ENCODE measurements at regions not wholly inside any gene's neighbourhood (a gene's known extent, or its start where the extent isn't known, plus 50 kb on each side); places are given as distances from the start of the nearest gene placed in this dataset.
A peak's percentile ranks its signal among the peaks of the same experiment; 100 is the strongest.

- peaks cover 14 to 21% of the 10 kb centered on the region in 2 donors for H3K9me3 Mint-ChIP-seq
- peaks cover 0 to 2% of the 10 kb centered on the region in 2 donors for H3K36me3 Mint-ChIP-seq
- no peak overlapping the region for H3K4me3 Mint-ChIP-seq
- no peaks in the 10 kb centered on the region for H3K27me3 Mint-ChIP-seq
- H3K27ac Mint-ChIP-seq: no peak overlapping the region
- ATAC-seq (replicated peaks) (no peak), DNase-seq (no peak)
- H3K4me1 Mint-ChIP-seq: no peaks in the 10 kb centered on the region
Observed at GRCh38 chr5:38634568-38635369, 78.3 kb upstream of the LIFR start.

- Mint-ChIP-seq H3K27me3 (no peaks in the 10 kb centered on the region), H3K9me3 (peaks cover 12% of the 10 kb centered on the region in 2 donors), H3K4me1 (no peaks in the 10 kb centered on the region), H3K4me3 (no peak overlapping the region), H3K36me3 (peaks cover 0 to 2% of the 10 kb centered on the region in 2 donors), H3K27ac (no peak overlapping the region)
- ATAC-seq (replicated peaks) (no peak), DNase-seq (no peak)
Observed at GRCh38 chr5:38636626-38637025, 80.2 kb upstream of the LIFR start.

GRCh38 chr5:38638656-38639055, 82.2 kb upstream of the LIFR start:
- Mint-ChIP-seq H3K36me3 (no peaks in the 10 kb centered on the region), H3K9me3 (peaks cover 0 to 2% of the 10 kb centered on the region in 2 donors), H3K27me3 (no peaks in the 10 kb centered on the region), H3K4me3 (no peak overlapping the region), H3K4me1 (no peaks in the 10 kb centered on the region), H3K27ac (no peak overlapping the region)
- no peak for DNase-seq
- ATAC-seq (replicated peaks): no peak

DNA sequence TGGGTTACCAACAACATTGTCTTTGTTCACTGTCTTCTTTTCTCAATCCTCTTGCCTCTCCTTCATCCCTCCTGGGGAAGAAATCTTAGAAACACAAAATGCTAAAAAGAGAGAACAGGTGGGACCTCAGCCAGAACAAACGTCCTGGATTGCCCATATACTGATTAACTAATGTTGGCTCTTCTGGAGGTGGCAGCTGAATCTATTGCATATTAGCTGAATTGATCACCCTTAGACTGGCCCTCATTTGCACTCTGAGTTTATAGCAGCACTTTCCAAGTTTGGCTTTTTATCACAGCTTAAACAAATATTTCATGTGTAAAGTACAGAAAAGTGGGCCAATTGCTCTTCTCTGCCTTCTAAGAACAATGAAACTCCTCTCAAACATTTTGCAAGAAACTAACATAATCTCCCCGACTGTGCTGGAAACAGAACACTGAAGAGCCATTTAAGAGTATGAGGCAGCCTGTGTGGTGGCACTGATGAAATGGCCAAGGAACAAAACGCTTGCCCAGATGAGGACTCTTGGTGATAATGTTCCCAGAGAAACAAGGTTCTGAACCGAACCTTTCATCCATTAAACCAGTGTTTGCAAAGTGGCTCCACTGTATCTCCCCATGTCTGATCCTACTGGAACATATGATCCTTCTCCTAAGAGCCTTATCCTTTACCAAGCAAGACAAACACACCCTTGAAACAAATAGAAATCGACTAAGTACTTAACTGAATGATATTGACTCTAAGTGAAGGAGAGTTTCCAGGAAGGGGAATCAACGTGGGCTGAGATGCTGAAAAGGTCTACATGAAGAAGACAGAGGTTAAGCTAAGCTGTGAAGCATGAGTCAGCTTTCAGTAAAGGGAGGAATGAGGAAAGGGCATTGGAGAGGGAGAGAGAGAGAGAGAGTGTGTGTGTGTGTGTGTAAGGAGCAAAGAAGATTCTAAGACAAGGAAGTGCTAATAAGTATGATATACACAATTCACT, 83.2 kb upstream of the LIFR start:
- H3K4me3 Mint-ChIP-seq: no peak overlapping the region
- no peaks in the 10 kb centered on the region for H3K4me1 Mint-ChIP-seq
- peaks cover 3 to 4% of the 10 kb centered on the region in 2 donors for H3K9me3 Mint-ChIP-seq
- H3K36me3 Mint-ChIP-seq: no peaks in the 10 kb centered on the region
- H3K27ac Mint-ChIP-seq: no peak overlapping the region
- DNase-seq (no peak), ATAC-seq (replicated peaks) (no peak)
- no peaks in the 10 kb centered on the region for H3K27me3 Mint-ChIP-seq

DNA sequence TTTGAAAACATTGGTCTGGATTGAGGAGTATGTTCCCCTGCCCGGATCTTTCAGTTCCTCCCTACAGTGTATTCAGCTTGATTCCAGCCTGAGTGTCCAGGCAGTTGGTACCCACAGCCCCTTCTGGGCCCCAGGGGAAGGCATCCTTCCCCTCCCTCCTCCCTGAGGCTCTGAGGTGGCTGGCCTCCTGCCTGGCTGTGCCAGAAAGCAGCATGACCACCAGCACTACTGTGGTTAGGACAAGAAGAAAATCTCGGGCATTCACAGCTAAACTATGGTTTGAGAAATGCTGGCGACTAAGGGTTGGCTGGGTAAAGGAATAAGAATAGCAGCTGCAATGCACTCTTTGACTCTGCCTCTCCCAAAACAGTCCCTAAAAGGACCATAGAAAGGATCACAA, 84.6 kb upstream of the LIFR start:
- ATAC-seq (replicated peaks) (no peak), DNase-seq (no peak)
- Mint-ChIP-seq H3K36me3 (no peaks in the 10 kb centered on the region), H3K27me3 (no peaks in the 10 kb centered on the region), H3K27ac (no peak overlapping the region), H3K4me1 (no peaks in the 10 kb centered on the region), H3K4me3 (no peak overlapping the region), H3K9me3 (peaks cover 4 to 7% of the 10 kb centered on the region in 2 donors)

- no peak overlapping the region for H3K4me3 Mint-ChIP-seq
- no peaks in the 10 kb centered on the region for H3K36me3 Mint-ChIP-seq
- no peaks in the 10 kb centered on the region for H3K4me1 Mint-ChIP-seq
- no peak for DNase-seq
- H3K27me3 Mint-ChIP-seq: no peaks in the 10 kb centered on the region
- H3K9me3 Mint-ChIP-seq: peaks cover 4 to 7% of the 10 kb centered on the region in 2 donors
- no peak overlapping the region for H3K27ac Mint-ChIP-seq
- no peak for ATAC-seq (replicated peaks)
Observed at GRCh38 chr5:38642189-38642911, 85.9 kb upstream of the LIFR start.

- Mint-ChIP-seq H3K27me3 (peaks cover 0 to 2% of the 10 kb centered on the region in 2 donors), H3K4me3 (no peak overlapping the region), H3K4me1 (no peaks in the 10 kb centered on the region), H3K9me3 (peaks cover 4 to 7% of the 10 kb centered on the region in 2 donors), H3K36me3 (no peaks in the 10 kb centered on the region), H3K27ac (no peak overlapping the region)
- no peak for DNase-seq
- no peak for ATAC-seq (replicated peaks)
Observed at GRCh38 chr5:38643616-38644015, 87.2 kb upstream of the LIFR start.

DNA sequence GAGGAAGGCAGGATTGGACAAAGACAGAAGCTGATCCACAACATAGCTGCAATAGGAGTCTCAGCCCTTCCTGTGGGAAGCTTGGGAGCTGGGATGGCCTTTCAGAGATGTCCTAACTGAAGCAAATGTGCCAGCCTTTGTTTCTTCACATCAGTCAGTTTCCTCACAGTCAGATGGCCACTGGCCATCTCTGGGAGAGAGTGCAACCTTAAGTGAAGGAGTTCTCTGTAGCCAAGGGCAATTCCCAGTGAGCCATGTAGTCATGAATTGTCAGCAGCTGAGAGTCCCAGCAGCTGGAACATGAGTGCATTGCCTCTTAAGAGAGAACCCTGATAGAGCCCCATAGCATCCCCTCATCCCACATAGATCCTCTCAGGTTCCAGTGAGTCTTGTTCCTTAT, 89.1 kb upstream of the LIFR start:
- Mint-ChIP-seq H3K4me3 (no peak overlapping the region), H3K36me3 (no peaks in the 10 kb centered on the region), H3K4me1 (peaks cover 2 to 7% of the 10 kb centered on the region in 2 donors), H3K27ac (no peak overlapping the region), H3K27me3 (peaks cover 0 to 8% of the 10 kb centered on the region in 2 donors), H3K9me3 (peaks cover 5 to 10% of the 10 kb centered on the region in 2 donors)
- no peak for ATAC-seq (replicated peaks)
- DNase-seq: no peak

DNA sequence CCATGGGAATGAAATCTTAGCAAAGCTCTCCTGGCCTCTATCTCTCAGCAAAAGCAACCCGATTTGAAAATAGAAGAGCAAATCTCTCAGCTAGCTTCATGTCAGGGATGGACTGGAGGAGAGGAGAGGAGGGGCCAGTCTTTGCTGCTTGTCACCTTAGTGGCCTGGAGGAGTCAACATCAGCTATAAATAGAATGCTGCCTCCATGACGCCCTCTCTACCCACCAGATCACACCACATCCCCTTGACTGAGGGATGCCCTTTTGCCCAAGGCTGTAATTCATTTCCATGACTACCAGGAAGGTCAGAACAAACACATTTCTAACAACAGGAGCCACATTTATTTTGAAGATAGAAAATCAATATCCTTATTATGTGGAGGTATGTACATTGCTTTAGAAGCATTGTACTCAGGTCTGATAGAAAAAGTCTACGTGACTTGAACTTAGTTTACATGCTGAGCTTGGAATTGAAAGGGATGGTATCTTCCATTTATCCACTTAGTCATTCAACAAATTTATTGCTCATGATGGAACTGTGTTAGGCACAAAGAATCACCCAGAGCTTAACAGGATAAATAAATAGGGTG, 92.4 kb upstream of the LIFR start:
- Mint-ChIP-seq H3K9me3 (peaks cover 5 to 10% of the 10 kb centered on the region in 2 donors), H3K36me3 (no peaks in the 10 kb centered on the region), H3K4me3 (no peak overlapping the region), H3K4me1 (peaks cover 2 to 11% of the 10 kb centered on the region in 2 donors), H3K27me3 (peaks cover 0 to 13% of the 10 kb centered on the region in 2 donors), H3K27ac (no peak overlapping the region)
- no peak for ATAC-seq (replicated peaks)
- DNase-seq: no peak

GRCh38 chr5:38650540-38650939, 94.1 kb upstream of the LIFR start:
- H3K27me3 Mint-ChIP-seq: peaks cover 0 to 19% of the 10 kb centered on the region in 2 donors
- peaks cover 2 to 11% of the 10 kb centered on the region in 2 donors for H3K4me1 Mint-ChIP-seq
- DNase-seq (no peak), ATAC-seq (replicated peaks) (no peak)
- no peak overlapping the region for H3K4me3 Mint-ChIP-seq
- no peaks in the 10 kb centered on the region for H3K36me3 Mint-ChIP-seq
- H3K9me3 Mint-ChIP-seq: peaks cover 2 to 6% of the 10 kb centered on the region in 2 donors
- no peak overlapping the region for H3K27ac Mint-ChIP-seq

- peaks cover 0 to 19% of the 10 kb centered on the region in 2 donors for H3K27me3 Mint-ChIP-seq
- ATAC-seq (replicated peaks) (peak; percentile 39 to 46), DNase-seq (no peak)
- H3K4me1 Mint-ChIP-seq: peaks cover 2 to 11% of the 10 kb centered on the region in 2 donors
- no peak overlapping the region for H3K4me3 Mint-ChIP-seq
- no peak overlapping the region for H3K27ac Mint-ChIP-seq
- peaks cover under 1 to 6% of the 10 kb centered on the region in 2 donors for H3K9me3 Mint-ChIP-seq
- no peaks in the 10 kb centered on the region for H3K36me3 Mint-ChIP-seq
Observed at GRCh38 chr5:38650946-38651345, 94.5 kb upstream of the LIFR start.

DNA sequence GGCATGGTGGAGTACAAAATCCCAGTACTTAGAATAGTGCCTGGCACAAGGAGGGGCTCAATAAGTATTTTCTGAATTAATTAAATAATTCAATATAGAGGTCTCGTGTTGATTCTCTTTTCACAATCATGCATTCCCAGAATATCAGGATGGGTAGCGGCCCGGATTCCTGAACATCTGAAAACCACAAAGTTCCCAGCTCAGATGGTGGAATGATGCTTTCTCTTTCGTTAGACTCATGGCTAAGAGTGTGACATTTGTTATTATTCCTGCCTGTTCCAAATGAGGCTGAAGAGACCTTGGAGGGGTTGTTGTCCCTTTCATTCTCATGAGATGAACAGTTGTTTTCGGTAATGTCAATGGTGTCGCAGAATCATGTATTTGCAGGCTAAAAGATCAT, 95.4 kb upstream of the LIFR start:
- Mint-ChIP-seq H3K4me3 (no peak overlapping the region), H3K36me3 (no peaks in the 10 kb centered on the region), H3K27ac (no peak overlapping the region), H3K4me1 (peaks cover 2 to 11% of the 10 kb centered on the region in 2 donors), H3K27me3 (peaks cover 0 to 19% of the 10 kb centered on the region in 2 donors), H3K9me3 (peaks cover 0 to 6% of the 10 kb centered on the region in 2 donors)
- DNase-seq: no peak
- no peak for ATAC-seq (replicated peaks)

- Mint-ChIP-seq H3K4me3 (no peak overlapping the region), H3K4me1 (peaks cover 2 to 11% of the 10 kb centered on the region in 2 donors), H3K27ac (no peak overlapping the region), H3K9me3 (peaks cover 0 to 6% of the 10 kb centered on the region in 2 donors), H3K27me3 (peaks cover 0 to 19% of the 10 kb centered on the region in 2 donors), H3K36me3 (no peaks in the 10 kb centered on the region)
- ATAC-seq (replicated peaks) (no peak), DNase-seq (no peak)
Observed at GRCh38 chr5:38653389-38653788, 96.9 kb upstream of the LIFR start.

- H3K4me1 Mint-ChIP-seq: peaks cover 0 to 2% of the 10 kb centered on the region in 2 donors
- no peaks in the 10 kb centered on the region for H3K9me3 Mint-ChIP-seq
- DNase-seq (no peak), ATAC-seq (replicated peaks) (no peak)
- no peak overlapping the region for H3K4me3 Mint-ChIP-seq
- H3K27ac Mint-ChIP-seq: no peak overlapping the region
- peaks cover 0 to 12% of the 10 kb centered on the region in 2 donors for H3K27me3 Mint-ChIP-seq
- no peaks in the 10 kb centered on the region for H3K36me3 Mint-ChIP-seq
Observed at GRCh38 chr5:38655691-38656090, 99.2 kb upstream of the LIFR start.
